Thyroid gland (tissue), 4 donors: ENCODE measurements at regions not wholly inside any gene's neighbourhood (a gene's known extent, or its start where the extent isn't known, plus 50 kb on each side); places are given as distances from the start of the nearest gene placed in this dataset.

Experiments used
- DNase-seq, 2 donors: peaks; one replicate each; pipeline ENCODE4 v3.0.0-alpha.2; 2019
- H3K27ac ChIP-seq, 3 donors: fragments of 200-600 bp; sonication (generic); 1 replicate in 2 of 3; 2 replicates in 1 of 3; pipeline ENCODE4 v1.5.1; 2016 to 2019; ENCODE audit warnings: mild to moderate bottlenecking in 1 of 3, moderate library complexity in 1 of 3
- H3K27me3 ChIP-seq: fragments of 200-600 bp; sonication (generic); one replicate; pipeline ENCODE4 v1.5.1; 2019
- H3K36me3 ChIP-seq, 2 donors: fragments of 200-600 bp; sonication (generic); one replicate each; pipeline ENCODE4 v1.5.1; 2016 to 2019
- H3K4me1 ChIP-seq, 2 donors: fragments of 200-600 bp; sonication (generic); one replicate each; pipeline ENCODE4 v1.5.1; 2017 to 2019
- H3K4me3 ChIP-seq, 3 donors: fragments of 200-600 bp; sonication (generic); replicated peaks in 1 of 3; 1 replicate in 2 of 3; 2 replicates in 1 of 3; pipeline ENCODE4 v1.5.1; 2016; ENCODE audit warnings: mild to moderate bottlenecking in 1 of 3
- H3K9me3 ChIP-seq: fragments of 200-600 bp; sonication (generic); one replicate; pipeline ENCODE4 v1.5.1; 2017
- CTCF ChIP-seq, 6 experiments: fragments of 200-600 bp in 3 of 6; fragments of 450-650 bp in 3 of 6; sonication (generic) in 3 of 6; IDR thresholded peaks; one replicate each; pipeline ENCODE4 v1.5.1; 2016 to 2019; ENCODE audit warnings: antibody characterized with exemption in 6 of 6, mild to moderate bottlenecking in 2 of 6, inconsistent platforms in 1 of 6, moderate library complexity in 1 of 6
- POLR2A ChIP-seq, 2 donors: fragments of 450-650 bp; IDR thresholded peaks; one replicate each; pipeline ENCODE4 v1.6.1; 2017; ENCODE audit warnings: antibody characterized with exemption in 2 of 2, mild to moderate bottlenecking in 2 of 2, moderate library complexity in 1 of 2
- WGBS, 2 donors: methylation state at CpG; one replicate each; pipeline ENCODE4 v1.1.5; 2017; 5-methylcytosine and 5-hydroxymethylcytosine counted together
- intact Hi-C: fragments of 100-400 bp; cut with DNase I; formaldehyde crosslinking; loops from one replicate; pipeline ENCODE4 v1.15.1; 2023

GRCh38 chr2:149871091-149871885 lies 283.7 kb upstream of the MMADHC start:
- H3K4me1 ChIP-seq, result no peaks in the 10 kb centered on the region
- H3K36me3 ChIP-seq, result no peaks in the 10 kb centered on the region
- no peak for DNase-seq
- intact Hi-C loops, result no loop called here
- no peaks in the 10 kb centered on the region for H3K9me3 ChIP-seq
- TF ChIP-seq POLR2A (IDR thresholded peaks at IDR 0.05), result no peak
- no peaks in the 10 kb centered on the region for H3K27me3 ChIP-seq
- no peak overlapping the region for H3K4me3 ChIP-seq
- no peak overlapping the region for H3K27ac ChIP-seq
- 84 to 85% methylated on average over 6 of the region's 6 CpGs for WGBS, 2 donors

GRCh38 chr2:149863227-149863626 lies 275.7 kb upstream of the MMADHC start:
- Histone ChIP-seq H3K27ac (no peak overlapping the region), H3K27me3 (no peaks in the 10 kb centered on the region), H3K4me1 (peaks cover 0 to 5% of the 10 kb centered on the region in 2 donors), H3K9me3 (no peaks in the 10 kb centered on the region), H3K36me3 (no peaks in the 10 kb centered on the region), H3K4me3 (no peak overlapping the region)
- WGBS, 2 donors, result 92 to 94% methylated on average over 2 of the region's 2 CpGs
- TF ChIP-seq CTCF (IDR thresholded peaks at IDR 0.05) (no peak), POLR2A (IDR thresholded peaks at IDR 0.05) (no peak)
- DNase-seq, result no peak
- intact Hi-C loops, result no loop called here

DNA sequence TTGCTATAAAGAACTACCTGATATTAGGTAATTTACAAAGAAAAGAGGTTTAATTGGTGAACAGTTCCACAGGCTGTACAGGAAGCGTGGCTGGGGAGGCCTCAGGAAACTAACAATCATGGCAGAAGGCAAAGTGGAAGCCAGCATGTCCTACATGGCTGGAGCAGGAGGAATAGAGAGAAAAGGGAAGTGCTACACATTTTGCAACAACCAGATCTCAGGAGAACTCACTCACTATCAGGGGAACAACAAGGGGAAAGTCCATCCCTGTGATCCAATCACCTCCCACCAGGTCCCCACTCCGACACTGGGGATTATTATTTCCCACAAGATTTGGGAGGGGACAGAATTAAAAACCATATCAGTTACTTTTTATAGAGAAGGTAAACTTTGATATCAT lies 273.5 kb upstream of the MMADHC start:
- H3K27ac ChIP-seq, result no peak overlapping the region
- intact Hi-C loops, result no loop called here
- no peak for TF ChIP-seq POLR2A (IDR thresholded peaks at IDR 0.05)
- TF ChIP-seq CTCF (IDR thresholded peaks at IDR 0.05), result no peak
- H3K36me3 ChIP-seq, result no peaks in the 10 kb centered on the region
- 92 to 98% methylated on average over 2 of the region's 2 CpGs for WGBS, 2 donors
- no peaks in the 10 kb centered on the region for H3K9me3 ChIP-seq
- peaks cover 0 to 5% of the 10 kb centered on the region in 2 donors for H3K4me1 ChIP-seq
- H3K4me3 ChIP-seq, result no peak overlapping the region
- DNase-seq, result no peak
- no peaks in the 10 kb centered on the region for H3K27me3 ChIP-seq

- H3K36me3 ChIP-seq, result no peaks in the 10 kb centered on the region
- TF ChIP-seq CTCF (IDR thresholded peaks at IDR 0.05) (no peak), POLR2A (IDR thresholded peaks at IDR 0.05) (no peak)
- 57 to 62% methylated on average over 3 of the region's 3 CpGs for WGBS, 2 donors
- intact Hi-C loops, result no loop called here
- H3K4me3 ChIP-seq, result no peak overlapping the region
- DNase-seq, result peak; percentile 21 to 34
- H3K27ac ChIP-seq, result no peak overlapping the region
- no peaks in the 10 kb centered on the region for H3K9me3 ChIP-seq
- H3K27me3 ChIP-seq, result no peaks in the 10 kb centered on the region
- peaks cover 0 to 5% of the 10 kb centered on the region in 2 donors for H3K4me1 ChIP-seq
Observed at GRCh38 chr2:149860276-149860921, 272.8 kb upstream of the MMADHC start.

DNA sequence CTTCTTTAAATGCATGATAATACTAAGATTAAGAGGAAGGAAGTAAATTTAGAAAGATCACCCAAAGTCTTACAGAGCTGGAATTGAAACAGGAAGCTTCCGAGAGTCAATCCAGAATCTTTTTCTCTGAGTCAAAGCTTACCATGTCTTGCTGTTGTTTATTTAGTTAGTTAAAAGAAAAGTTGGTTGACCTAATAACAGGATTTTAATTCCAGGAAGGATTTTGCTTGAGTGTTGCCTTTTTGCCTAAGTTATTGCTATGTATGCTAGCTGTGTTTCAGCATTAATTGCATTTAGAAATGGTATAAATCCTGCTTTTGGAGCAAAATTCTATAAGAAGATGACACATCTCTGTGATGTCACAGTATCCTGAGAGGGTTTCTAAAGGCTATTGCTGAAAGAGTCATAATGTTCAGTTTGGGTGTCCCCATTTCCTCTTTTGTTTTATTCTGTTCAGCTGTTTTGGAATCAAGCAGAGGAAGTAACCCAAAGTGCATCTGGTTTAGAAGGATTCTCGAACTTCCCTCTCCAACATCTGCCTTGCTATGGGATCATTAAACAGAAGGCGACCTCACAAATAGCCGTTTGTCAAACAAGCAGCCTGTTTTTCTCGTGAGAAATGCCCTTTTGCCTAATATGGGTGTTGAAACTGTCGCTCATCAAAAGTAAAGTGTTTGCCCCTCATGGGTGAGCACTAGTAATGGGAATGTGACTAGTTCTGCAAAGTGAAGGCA lies 271.5 kb upstream of the MMADHC start:
- Histone ChIP-seq H3K27me3 (no peaks in the 10 kb centered on the region), H3K36me3 (no peaks in the 10 kb centered on the region), H3K9me3 (no peaks in the 10 kb centered on the region), H3K4me1 (peaks cover 0 to 5% of the 10 kb centered on the region in 2 donors), H3K27ac (no peak overlapping the region), H3K4me3 (no peak overlapping the region)
- 46 to 53% methylated on average over 6 of the region's 6 CpGs for WGBS, 2 donors
- DNase-seq, result no peak
- no peak for TF ChIP-seq CTCF (IDR thresholded peaks at IDR 0.05)
- no peak for TF ChIP-seq POLR2A (IDR thresholded peaks at IDR 0.05)
- intact Hi-C loops, result loop anchor here (5.0 kb wide), 1 partner anchor 93 kb away; no protein-coding TSS in a partner anchor
